ENCODE measurements at regions not wholly inside any gene's neighbourhood (a gene's known extent, or its start where the extent isn't known, plus 50 kb on each side); places are given as distances from the start of the nearest gene placed in this dataset.
"Not testable (repeated sequence)": the region's sequence is repeated elsewhere in the genome, so short reads cannot be mapped to it uniquely, and the experiment has no call there.

DNA sequence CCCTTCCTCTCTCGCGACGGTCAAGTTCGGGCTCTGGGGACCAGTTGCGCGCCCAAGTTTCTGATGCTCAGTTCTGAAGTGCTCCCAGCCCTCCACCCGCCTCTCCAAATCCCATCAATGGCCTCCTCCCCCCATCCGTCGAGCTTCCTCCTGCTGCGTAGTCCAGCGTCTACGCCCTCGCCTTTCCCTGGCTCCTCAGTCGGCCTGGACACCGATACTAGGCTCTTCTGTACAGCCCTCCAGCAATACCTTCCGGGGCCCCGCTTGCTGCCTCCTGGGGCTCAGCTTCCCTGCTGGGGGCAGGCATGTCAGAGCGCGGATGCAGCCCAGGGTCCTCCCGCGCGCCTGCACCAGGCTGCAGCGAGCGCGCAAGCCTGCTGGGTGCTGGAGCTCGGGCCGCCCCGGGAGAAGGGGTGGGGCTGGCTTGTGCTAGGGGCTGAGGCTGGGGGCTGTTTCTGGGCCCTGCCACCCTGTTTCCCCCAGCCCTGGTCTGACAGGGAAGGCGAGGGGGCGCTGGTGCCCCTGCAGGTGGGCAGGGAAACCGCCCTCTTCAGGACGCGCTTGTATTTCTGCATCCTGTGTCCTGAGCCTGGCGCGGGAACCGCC, 353.3 kb upstream of the SUCLG2 start:
- no peak for ATAC-seq
- intact Hi-C loops (cut with micrococcal nuclease), result no loop called here
- peak; percentile 14 for DNase-seq

DNA sequence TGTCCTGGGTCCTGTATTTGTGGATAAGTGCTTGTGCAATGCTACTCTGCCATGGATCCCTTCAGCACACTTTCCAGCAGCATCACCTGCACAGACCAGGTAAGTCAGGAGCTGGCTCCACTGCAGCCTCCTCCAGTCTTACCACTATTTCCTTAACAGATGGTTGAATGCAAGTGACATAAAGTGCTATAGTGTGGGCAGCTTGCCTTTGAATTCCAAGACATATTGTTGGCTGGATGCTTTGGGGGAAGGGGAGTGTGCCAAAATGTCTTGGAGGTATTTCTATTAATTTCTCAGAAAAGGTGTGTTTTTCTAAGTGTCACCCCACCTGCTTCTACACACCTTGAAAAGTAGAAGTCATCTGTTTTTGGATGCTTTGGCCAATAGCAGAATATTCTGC, 352.2 kb upstream of the SUCLG2 start:
- DNase-seq (no peak), ATAC-seq (no peak)
- intact Hi-C loops (cut with micrococcal nuclease), result no loop called here

DNA sequence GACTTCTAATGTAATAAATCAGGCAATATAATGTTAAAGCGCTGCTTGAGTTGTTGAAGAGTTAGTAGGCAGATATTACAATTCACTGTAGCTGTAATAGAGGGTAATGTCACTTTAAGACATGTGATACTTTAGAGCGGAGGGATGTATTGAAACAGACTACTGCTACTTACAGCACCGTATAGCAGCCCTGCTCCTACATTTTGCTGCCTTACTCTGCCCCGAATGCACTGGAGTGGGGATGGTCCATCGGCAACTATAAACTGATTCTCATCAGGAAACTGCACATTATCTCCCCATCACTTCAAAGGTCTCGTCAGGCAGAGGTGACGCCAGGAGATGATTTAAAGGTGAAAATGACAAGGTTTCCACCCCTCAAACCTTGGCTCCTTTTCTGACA, 349.7 kb upstream of the SUCLG2 start:
- no peak for DNase-seq
- intact Hi-C loops (cut with micrococcal nuclease), result no loop called here
- no peak for ATAC-seq

DNA sequence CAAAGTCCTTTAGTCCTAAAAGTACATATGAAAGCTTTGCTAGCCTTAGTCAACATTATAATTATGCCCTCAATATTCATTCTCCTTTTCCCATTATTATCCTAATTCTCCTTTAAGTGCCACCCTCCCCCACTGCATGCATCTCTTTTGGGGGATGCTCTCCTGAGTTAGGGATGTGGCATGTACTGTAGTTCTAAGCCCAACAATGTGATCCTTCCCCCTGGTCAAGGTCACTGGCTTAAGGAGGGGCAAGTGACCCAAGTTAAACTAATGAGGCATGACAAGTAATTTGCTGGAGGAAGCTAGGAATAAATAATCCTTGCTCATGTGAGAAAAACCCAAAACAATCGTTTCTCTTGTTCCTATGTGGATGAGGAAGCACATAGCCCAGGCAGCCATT, 343.9 kb upstream of the SUCLG2 start:
- intact Hi-C loops (cut with micrococcal nuclease), result no loop called here
- ATAC-seq (no peak), DNase-seq (no peak)

DNA sequence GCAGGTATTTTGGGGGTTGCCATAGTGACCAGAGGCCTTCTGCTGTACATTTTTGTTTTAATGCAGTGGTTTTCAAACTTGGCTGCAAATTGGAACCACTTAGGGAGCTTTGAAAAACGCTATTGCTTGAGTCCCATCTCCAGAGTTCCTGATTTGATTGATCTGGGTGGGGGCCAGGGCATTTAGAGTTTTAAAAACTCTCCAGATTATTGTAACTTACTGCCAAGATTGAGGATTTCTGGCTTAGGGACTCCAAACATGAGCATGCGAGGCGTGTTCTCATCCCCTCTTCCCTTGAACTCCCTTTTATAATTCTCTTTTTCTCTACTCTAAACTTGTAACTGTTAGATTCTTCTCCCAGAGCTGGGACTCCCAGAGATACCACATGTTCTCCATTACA, 340.8 kb upstream of the SUCLG2 start:
- intact Hi-C loops (cut with micrococcal nuclease), result no loop called here
- ATAC-seq, result no peak
- no peak for DNase-seq

DNA sequence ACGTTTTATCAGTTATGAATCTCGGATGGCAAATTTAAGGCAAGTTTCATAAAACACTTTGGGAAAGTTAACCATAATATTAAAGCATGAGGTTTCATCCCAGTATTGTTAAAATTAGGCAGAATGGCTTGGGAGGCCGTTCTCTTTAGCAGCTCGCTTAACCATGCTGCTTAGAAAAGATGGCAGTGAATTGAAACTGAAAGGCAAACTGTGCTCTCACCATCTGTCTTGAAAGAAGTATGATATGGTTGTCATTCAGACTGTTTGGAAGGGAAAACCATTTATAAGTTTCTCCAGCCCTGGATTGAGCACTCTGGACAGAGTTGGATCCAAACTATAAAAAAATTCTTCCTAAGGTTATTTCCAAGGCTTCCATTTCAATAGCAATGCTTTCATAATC, 332.3 kb upstream of the SUCLG2 start:
- DNase-seq, result no peak
- ATAC-seq, result no peak
- intact Hi-C loops (cut with micrococcal nuclease), result no loop called here

DNA sequence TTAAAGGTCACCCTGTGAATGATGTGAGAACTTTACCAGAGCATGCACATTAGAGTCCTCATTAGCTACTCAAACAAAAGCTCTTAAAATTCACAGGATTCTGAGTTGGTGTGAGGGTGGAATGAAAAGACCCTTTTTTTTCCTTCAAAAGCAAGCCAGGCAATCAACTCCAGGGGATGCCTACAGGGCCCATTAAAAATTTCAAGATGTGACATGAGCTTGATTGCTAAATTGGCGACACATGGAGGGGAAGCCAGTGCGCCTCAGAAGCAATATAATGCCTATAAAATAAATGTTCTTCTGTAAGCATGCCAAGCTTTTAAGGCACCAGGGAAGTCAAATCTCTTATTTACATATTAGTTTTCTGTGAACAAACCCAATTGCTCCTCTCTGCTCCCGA, 328.8 kb upstream of the SUCLG2 start:
- no peak for ATAC-seq
- no peak for DNase-seq
- intact Hi-C loops (cut with micrococcal nuclease), result no loop called here

DNA sequence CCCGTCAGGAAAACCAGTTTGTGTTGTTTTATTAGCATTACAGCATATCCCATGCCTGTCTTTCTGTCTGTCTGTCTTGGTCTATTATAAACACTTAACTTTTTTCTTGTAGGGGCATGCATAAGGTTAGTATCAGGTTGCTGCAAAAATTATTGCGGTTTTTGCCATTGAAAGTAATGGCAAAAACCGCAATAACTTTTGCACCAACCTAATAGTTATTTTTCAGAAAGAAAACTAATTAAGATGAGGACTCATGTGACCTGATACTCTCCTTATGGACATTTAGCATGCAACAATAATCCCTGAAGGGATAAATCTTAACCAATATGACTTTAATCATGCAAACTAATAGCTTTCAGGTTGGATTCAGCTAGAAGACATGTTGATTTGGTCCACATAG, 326.7 kb upstream of the SUCLG2 start:
- no peak for DNase-seq
- intact Hi-C loops (cut with micrococcal nuclease), result no loop called here
- ATAC-seq, result no peak

DNA sequence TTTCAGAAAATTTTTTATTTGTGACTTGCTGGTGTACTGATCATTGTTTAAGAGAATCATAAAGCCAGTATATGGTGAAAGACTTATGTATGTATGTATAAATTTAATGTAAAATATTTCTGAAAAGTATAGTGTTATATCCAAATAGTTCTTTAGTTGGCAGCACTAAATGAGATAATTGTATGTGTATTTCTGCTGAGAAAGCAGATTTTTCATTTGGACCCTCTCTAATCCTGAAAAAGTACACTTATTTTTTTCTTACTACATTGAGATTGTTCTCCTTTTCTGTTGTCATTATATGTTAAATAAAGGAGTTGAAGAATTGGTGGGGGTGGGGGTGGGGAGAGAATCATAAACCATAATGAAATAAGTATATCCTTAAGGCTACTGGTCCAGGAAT, 324.9 kb upstream of the SUCLG2 start:
- ATAC-seq (no peak), DNase-seq (no peak)
- intact Hi-C loops (cut with micrococcal nuclease), result no loop called here

DNA sequence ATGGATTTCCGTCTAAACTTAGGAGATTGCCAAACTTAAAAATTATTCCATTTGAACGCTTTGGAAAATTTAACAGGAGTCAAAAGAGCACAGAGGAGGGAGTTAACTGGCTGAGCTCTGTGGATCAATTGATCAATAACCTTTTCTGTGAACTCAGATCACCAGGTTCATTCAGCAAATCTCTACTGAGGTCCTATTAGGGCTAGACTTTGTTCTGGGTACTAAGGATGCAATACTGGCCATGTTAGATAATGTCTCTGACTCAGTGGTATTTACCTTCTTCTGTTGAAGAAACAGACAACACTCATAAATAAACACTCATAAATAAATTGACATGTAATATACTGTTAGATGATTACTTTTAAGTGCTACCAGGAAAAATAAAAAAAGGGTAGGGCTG, 323.4 kb upstream of the SUCLG2 start:
- ATAC-seq, result no peak
- DNase-seq, result no peak
- intact Hi-C loops (cut with micrococcal nuclease), result no loop called here

DNA sequence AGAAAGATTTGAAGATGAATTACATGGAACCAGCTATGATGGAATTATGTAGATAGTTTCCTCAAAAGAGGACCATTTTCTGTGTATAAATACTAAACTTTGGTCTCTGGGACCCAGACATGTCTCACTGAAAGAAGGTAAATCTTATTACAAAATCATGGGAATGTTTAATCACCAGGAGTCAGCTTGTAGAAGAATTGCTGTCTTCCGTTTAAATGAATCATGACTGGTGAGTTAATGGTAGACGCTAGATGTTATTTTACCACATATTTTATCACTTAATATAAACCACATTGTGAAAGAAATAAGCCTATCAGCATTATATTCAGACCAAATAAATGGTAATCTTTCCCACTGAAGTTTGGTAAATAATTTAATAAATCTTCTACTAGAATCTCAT, 322.3 kb upstream of the SUCLG2 start:
- DNase-seq (no peak), ATAC-seq (no peak)
- intact Hi-C loops (cut with micrococcal nuclease), result no loop called here

DNA sequence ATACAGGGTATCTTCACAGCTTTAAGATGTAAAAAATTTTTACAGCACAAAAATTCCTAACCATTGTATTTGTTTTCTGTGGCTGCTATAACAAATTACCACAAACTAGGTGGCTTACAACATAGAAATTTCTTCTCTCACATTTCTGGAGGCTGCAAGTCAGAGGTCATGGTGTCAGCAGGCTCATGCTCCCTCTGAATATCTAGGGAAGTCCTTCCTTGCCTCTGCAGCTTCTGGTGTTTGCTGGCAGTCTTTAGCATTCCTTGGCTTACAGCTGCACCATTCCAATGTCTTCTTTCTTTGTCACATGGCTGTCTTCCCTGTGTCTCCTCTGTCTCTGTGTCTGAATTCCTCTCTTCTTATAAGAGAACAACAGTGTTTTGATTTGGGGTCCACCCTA, 310.2 kb upstream of the SUCLG2 start:
- ATAC-seq, result no peak
- intact Hi-C loops (cut with micrococcal nuclease), result no loop called here
- DNase-seq, result no peak

DNA sequence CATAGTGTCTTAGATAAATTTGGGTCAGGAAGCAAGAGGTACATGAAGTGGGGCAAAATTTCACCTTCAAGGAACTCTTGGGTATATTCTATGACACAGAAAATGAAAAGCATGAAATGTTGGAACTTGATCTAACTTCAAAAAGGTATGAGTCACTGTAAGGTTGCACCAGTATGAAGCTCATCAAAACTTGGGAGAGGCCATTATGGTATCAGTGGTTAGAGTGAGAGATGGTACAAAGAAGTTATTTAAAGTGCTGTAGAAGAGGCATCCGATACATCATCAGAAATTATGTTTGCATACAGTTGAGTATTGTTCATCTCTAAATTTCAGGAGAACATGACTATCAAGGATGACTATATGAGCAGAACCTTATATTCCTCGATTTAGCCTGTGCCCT, 302.9 kb upstream of the SUCLG2 start:
- no peak for ATAC-seq
- DNase-seq, result no peak
- intact Hi-C loops (cut with micrococcal nuclease), result no loop called here

DNA sequence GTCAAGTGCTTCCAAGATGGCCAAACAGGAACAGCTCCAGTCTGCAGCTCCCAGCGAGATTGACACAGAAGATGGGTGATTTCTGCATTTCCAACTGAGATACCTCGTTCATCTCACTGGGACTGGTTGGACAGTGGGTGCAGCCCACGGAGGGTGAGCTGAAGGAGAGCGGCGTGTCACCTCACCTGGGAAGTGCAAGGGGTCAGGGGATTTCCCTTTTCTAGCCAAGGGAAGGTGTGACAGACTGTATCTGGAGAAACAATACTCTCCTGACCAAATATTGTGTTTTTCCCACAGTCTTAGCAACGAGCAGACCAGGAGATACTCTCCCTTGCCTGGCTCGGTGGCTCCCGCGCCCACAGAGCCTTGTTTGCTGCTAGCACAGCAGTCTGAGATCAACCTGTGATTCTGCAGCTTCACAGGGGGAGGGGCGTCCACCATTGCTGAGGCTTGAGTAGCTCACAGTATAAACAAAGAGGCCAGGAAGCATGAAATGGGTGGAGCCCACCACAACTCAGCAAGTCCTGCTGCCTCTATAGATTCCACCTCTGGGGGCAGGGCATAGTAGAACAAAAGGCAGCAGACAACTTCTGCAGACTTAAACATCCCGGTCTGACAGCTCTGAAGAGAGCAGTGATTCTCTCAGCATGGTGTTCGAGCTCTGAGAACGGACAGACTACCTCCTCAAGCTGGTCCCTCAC, 293.5 kb upstream of the SUCLG2 start:
- DNase-seq (no peak), ATAC-seq (no peak)
- intact Hi-C loops (cut with micrococcal nuclease), result no loop called here

DNA sequence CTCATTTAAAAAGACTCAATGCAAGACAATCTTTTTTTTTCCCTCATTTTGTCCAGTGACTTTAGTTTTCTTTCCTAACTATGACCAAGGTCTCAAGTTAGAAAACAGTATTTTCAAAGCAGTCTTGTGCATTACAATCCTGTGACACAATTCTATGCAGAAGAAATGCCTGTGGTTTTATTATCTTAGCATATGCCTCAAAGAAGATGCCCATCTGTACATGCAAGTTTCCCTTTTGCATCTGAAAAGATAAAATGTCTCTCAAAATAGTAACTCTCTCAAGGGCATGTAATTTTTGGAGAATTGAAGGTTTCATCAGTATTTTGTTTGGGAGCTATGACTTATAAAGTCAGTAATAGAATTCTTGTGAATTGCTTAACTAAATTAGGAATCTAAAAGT, 292.0 kb upstream of the SUCLG2 start:
- ATAC-seq, result no peak
- intact Hi-C loops (cut with micrococcal nuclease), result no loop called here

DNA sequence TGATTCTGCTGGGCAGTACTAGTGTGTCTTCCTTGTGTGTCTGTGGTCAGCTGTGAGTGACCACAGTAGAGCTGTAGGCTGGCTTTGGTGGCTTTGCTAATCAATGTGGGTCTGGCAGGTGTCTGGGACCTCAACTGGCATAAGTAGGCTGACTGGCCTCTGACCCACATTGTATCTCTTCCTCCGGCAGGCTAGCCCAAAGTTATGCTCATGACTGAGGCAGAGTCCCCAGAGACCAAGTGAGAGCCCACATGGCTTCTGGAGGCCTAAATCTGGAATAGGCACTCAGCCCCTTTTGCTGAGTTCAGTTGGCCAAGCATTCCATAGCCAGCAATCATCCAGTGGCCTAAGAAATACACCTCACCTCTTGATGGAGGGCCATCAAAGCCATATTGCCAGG, 289.1 kb upstream of the SUCLG2 start:
- ATAC-seq, result no peak
- intact Hi-C loops (cut with micrococcal nuclease), result no loop called here
- DNase-seq, result no peak

More for the DNA sequence above, 292.0 kb upstream of the SUCLG2 start:
- no peak for DNase-seq

DNA sequence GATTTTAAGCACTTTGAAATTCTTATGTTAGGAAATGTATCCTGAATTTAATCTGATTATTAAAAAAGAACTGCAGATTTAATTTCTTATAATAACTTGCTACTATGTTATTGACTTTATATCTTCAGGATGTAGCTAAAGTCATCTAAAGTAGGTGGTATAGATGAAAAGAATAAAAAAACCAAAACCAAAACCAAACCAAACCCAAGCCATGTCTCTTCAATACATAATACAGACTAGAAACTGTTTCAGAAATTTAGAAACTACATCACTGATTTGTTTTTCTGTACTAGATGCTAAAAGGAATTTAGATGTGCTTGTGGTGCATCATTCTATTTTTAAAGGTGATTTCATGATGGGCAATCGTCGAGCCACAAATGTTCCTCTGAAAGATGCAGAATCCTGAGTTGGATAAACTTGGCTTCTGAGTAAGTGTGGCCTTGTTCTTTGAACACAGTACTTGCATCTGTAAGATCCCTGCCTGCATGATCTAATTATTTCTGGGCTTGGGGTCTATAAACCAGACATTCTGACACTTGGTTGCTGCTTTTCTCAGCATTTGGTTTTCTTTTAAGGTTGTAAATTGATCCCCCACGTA, 287.1 kb upstream of the SUCLG2 start:
- intact Hi-C loops (cut with micrococcal nuclease), result no loop called here
- no peak for ATAC-seq
- no peak for DNase-seq

DNA sequence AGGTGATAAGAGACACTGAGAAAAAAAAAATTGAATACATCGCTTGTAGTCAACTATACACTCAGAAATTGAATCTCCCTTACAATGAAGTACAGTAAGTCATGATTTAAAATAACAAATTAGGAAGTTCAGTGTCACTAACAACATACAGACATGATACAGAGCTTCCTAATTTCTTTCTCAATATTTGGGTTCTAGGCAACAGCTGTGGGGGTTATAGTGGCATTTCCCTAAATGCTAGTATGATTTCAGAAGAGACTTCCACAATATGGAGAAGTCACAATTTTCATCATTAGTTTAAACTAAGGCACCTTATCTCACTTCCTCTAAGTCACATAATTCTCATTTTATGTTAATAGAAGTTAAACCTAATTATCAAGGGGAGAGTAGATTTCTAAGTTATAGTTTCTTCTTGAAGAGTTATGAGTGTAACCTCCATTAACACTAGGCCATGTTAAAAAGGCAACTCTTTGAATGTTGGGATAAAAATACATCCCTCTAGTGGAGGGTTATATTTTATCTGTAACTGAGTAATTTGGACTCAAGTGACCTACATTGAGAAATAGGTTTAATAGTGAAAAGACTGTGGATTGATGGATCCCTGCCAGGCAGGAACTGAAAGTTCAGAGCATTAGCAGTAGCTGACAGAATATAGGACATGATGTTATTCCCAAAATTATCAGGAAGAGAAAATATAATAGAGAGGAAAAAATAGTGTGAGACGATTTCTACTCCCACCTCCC, 286.0 kb upstream of the SUCLG2 start:
- intact Hi-C loops (cut with micrococcal nuclease), result no loop called here
- ATAC-seq (peak; percentile 66), DNase-seq (no peak)

DNA sequence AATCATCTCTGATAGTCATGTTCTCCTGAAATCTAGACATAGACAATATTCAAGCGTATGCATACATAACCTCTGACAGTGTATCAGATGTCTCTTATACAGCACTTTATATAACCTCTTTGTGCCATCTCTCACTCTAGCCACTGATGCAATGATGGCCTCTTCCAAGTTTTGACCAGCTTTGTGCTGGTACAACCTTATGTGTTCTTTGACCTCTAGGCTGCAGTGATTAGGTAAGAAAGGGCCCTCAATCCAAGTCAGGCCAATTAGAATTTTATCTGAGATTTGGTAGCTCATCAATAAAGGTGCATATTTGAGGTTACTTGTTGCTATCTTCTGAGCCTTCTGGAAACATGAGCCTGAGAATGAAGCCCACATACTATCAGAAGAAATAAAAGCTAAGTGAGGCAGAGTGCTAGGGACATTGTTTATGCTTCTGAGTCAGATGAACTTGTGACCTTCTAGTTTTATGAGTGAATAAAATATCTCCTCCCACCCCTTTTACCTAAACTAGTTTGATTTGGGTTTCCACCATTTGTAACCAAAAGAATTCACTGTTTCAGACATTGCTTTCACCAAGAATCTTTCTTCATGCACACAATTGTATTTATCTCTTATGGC, 283.2 kb upstream of the SUCLG2 start:
- intact Hi-C loops (cut with micrococcal nuclease), result no loop called here
- ATAC-seq (no peak), DNase-seq (no peak)

DNA sequence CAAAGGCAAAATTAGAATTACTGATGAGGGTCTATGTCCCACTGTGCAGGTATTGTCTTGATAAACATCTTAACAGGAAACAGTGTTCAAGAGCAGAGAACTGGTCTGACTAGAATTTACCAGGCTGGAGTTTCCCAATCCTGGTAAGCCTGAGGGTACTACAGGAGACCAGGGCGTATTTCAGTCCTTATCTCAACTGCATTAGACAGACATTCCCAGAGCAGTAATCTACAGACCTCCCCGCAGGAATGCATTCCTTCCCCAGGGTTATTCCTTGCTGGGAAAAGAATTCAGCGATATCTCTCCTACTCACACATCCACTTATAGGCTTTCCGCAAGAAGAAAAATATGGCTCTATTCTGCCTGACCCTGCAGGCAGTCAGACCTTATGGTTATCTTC, 276.0 kb upstream of the SUCLG2 start:
- ATAC-seq; intact Hi-C loops (cut with micrococcal nuclease); DNase-seq: not testable (repeated sequence)

All from left ventricle myocardium superior (tissue), 1 donor.